ENCODE measurements at regions not wholly inside any gene's neighbourhood (a gene's known extent, or its start where the extent isn't known, plus 50 kb on each side); places are given as distances from the start of the nearest gene placed in this dataset.

DNA sequence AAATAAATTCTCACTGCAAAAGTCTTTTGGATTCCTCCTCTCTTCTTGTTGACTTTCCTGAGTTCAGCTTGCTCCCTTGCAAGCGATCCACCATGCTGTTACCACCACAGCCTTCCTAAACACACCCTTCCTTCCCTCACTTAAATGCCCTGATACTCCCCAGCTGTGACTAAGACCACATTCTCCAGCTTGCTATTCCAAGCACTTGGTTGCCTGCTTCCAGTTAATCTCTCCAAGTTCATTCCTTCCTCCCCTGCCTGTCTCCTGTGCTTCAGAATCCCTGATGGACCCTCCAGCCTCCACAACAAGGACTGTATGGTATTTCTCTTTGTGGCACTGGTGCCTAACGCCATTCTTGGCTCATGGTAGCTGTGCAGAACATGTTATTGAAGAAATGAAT, 603.9 kb upstream of the CADM1 start:
- ChIA-PET CTCF (no interaction called here), POLR2A (ENCODE audit: low non-redundant PET) (no interaction called here)
- TF ChIP-seq, protein P1, sequence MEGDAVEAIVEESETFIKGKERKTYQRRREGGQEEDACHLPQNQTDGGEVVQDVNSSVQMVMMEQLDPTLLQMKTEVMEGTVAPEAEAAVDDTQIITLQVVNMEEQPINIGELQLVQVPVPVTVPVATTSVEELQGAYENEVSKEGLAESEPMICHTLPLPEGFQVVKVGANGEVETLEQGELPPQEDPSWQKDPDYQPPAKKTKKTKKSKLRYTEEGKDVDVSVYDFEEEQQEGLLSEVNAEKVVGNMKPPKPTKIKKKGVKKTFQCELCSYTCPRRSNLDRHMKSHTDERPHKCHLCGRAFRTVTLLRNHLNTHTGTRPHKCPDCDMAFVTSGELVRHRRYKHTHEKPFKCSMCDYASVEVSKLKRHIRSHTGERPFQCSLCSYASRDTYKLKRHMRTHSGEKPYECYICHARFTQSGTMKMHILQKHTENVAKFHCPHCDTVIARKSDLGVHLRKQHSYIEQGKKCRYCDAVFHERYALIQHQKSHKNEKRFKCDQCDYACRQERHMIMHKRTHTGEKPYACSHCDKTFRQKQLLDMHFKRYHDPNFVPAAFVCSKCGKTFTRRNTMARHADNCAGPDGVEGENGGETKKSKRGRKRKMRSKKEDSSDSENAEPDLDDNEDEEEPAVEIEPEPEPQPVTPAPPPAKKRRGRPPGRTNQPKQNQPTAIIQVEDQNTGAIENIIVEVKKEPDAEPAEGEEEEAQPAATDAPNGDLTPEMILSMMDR (conservative IDR thresholded peaks at IDR 0.05; ENCODE audit: low read depth), result no peak
- no peak overlapping the region for H3K27ac ChIP-seq
- DNase-seq (ENCODE audit: low spot score), result no peak

DNA sequence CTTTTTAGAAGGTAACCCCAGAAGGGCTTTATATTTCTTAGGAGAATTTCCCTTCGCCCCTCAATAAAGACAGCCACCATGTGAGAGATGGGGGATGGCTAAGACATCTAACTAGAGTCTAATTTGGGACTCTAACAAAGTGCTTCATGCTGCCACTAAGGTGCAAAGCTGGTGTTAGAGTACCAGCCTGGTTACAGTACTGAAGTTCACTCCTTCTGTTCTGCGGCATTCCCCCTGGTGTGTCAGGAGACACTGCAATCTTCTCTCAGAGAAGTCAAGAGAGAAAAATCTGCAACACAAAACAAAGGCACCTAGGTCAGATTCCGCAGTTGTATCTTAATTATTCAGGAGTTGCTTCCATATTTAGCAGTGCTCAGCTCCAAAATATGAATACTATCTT, 603.0 kb upstream of the CADM1 start:
- H3K27ac ChIP-seq, result no peak overlapping the region
- no peak for DNase-seq (ENCODE audit: low spot score)
- ChIA-PET CTCF (no interaction called here), POLR2A (ENCODE audit: low non-redundant PET) (no interaction called here)
- TF ChIP-seq, protein P1 (conservative IDR thresholded peaks at IDR 0.05; ENCODE audit: low read depth), result no peak

DNA sequence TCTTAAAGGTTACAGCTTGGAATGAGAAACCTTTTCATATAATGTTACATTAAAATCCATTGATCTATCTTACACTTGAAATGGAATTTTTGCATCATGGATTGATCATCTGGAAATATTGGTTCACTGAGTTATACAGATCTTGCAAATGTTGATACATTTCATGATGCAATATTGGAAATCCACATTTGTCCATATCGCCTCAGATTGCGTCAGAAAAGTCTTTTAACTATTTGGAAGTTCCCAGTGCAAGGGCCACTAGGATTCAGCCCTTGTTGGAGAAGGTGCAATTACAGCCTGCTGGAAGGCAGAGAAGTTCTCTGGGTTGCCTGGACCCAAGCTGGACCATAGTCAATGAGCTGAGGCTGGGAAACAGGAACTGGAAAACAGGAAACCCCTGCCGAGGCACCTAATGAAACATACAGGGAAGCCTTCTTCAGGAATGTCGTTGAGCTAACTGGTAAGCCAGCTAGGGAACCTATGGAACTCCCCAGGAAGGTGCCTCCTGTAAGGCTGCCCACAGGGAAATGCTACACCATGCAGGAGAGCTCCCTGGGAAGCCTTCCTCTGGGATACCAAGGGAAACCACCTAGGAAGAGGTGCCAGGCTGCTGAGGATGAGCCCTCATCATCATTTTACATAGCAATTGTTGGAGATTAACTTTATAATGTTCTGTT, 600.4 kb upstream of the CADM1 start:
- no peak overlapping the region for H3K27ac ChIP-seq
- TF ChIP-seq, protein P1 (conservative IDR thresholded peaks at IDR 0.05; ENCODE audit: low read depth), result no peak
- ChIA-PET POLR2A (ENCODE audit: low non-redundant PET) (no interaction called here), CTCF (interaction anchor here (0.5 kb wide), 1 partner anchor 1769 kb away, joined by 3 read pairs; no protein-coding TSS in a partner anchor)
- DNase-seq (ENCODE audit: low spot score), result no peak

DNA sequence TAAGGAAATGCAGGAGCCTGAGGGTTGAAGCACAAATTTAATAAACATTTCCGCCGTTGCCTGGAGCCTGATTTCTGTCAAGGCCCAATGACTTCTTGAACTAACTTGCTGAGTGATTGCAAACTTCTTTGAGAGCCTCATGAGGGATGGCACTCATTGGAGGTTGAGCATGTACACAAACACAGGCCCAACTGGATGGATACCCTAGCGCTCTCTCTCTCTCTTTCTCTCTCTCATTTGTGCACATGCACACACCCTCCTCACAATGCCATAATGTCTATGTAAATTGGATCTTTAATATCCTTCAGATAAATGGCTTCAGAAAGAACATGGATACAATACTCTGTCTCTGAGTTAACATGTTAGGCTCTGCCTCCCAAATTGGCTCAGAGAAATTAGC, 597.7 kb upstream of the CADM1 start:
- TF ChIP-seq, protein P1 (conservative IDR thresholded peaks at IDR 0.05; ENCODE audit: low read depth), result no peak
- POLR2A ChIA-PET (ENCODE audit: low non-redundant PET), result no interaction called here
- CTCF ChIA-PET, result interaction anchor here (0.7 kb wide), 1 partner anchor 615 kb away, joined by 4 read pairs; no protein-coding TSS in a partner anchor
- DNase-seq (ENCODE audit: low spot score), result no peak
- H3K27ac ChIP-seq, result no peak overlapping the region

DNA sequence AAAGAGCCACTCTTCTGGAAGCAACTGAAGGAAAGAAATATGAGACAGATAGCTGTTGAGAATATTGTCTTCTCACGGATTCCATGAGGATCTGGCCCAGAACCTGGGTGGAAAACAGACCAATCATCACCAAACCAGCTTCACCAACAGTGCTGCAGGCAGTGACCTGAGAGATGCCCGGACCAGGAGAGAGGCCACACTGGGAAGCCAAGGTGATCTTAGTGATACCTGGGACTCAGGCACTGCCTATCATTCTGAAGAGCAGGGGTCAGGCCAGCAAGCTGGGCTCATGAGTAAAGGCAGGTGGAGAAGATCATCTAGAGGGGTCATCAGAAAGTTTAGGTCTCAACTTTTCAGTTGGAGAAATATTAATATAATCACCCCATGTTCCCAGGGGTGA, 595.8 kb upstream of the CADM1 start:
- no peak for DNase-seq (ENCODE audit: low spot score)
- no peak overlapping the region for H3K27ac ChIP-seq
- ChIA-PET POLR2A (ENCODE audit: low non-redundant PET) (no interaction called here), CTCF (no interaction called here)
- TF ChIP-seq, protein P1 (conservative IDR thresholded peaks at IDR 0.05; ENCODE audit: low read depth), result no peak

DNA sequence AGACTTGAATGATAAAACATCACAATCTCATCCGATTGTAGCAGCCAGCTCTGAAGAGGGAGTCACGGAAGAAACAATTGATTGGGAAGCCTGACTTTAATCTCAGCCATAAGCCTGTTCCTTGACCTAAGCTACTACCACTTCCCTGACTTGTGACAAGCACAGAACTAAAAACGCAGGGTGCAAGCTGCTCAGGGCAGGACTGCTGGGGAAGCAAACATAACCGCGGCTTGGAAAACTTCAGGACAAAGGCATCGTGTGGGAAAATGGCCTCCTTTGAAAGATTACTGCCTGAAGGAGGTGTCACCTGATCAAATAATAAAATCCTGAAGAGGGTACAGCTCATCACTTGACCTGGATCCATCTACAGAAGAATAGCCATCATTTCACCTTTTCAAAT, 595.3 kb upstream of the CADM1 start:
- ChIA-PET CTCF (no interaction called here), POLR2A (ENCODE audit: low non-redundant PET) (no interaction called here)
- no peak for DNase-seq (ENCODE audit: low spot score)
- TF ChIP-seq, protein P1 (conservative IDR thresholded peaks at IDR 0.05; ENCODE audit: low read depth), result no peak
- H3K27ac ChIP-seq, result no peak overlapping the region
